ENCODE measurements at regions not wholly inside any gene's neighbourhood (a gene's known extent, or its start where the extent isn't known, plus 50 kb on each side); places are given as distances from the start of the nearest gene placed in this dataset.

DNA sequence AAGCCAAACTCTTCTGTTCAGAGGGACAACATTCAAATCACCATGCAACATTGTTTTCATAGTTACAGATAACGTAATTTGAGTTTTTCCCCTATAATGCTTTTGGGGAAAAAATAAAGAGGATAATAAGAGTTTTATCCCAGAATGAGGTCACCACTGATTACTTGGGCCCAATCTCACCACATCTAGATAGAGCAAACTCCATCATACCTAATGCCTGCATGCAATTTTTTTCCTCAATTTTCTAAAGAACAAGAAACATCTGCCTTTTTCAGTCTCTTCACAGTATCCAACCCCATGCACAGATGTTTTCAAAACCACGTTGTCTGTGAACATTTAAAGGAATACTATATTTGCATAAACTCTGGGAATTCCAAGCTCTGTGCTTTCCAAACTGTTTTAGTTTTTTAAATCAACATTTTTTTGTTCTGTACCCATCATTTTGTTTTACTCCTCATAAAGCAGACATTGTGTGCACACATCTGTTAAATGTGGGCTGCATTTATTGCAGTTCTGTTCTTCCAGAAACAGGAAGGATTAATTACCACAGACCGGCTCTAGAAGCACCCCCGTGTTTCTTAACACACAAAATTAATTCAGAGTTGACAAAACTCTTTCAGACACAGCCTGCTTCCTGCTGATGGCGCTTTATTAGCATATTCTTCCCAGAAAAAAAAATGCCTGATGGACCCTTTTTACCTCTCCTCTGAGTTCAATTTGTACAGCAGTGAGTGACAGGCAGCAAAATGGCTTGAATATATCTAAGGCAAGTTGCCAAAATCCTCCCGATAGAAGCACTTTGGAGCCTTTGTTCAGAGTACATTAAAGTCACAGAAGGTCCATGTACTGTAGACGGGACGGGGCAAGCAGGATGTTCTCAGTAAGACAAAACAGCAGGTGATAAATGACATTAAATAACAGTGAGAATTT lies 1171.9 kb downstream of the EFNB2 start (continued):
- TF ChIP-seq NANOG (IDR thresholded peaks at IDR 0.05; ENCODE audit: insufficient read depth, low read depth, low read length, poor library complexity, severe bottlenecking): no peak
- no peak for TF ChIP-seq POLR2A (IDR thresholded peaks at IDR 0.05; ENCODE audit: control extremely low read depth in 1 of 2, low read depth in 2 of 2, low read length in 2 of 2)
- TF ChIP-seq BRCA1 (IDR thresholded peaks at IDR 0.05; ENCODE audit: low read depth, low read length): no peak
- TF ChIP-seq CHD1 (IDR thresholded peaks at IDR 0.05; ENCODE audit: low read depth, low read length): no peak
- no peak for TF ChIP-seq SIX5 (IDR thresholded peaks at IDR 0.05; ENCODE audit: low read depth, low read length)
- TF ChIP-seq, protein P1, sequence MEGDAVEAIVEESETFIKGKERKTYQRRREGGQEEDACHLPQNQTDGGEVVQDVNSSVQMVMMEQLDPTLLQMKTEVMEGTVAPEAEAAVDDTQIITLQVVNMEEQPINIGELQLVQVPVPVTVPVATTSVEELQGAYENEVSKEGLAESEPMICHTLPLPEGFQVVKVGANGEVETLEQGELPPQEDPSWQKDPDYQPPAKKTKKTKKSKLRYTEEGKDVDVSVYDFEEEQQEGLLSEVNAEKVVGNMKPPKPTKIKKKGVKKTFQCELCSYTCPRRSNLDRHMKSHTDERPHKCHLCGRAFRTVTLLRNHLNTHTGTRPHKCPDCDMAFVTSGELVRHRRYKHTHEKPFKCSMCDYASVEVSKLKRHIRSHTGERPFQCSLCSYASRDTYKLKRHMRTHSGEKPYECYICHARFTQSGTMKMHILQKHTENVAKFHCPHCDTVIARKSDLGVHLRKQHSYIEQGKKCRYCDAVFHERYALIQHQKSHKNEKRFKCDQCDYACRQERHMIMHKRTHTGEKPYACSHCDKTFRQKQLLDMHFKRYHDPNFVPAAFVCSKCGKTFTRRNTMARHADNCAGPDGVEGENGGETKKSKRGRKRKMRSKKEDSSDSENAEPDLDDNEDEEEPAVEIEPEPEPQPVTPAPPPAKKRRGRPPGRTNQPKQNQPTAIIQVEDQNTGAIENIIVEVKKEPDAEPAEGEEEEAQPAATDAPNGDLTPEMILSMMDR (IDR thresholded peaks at IDR 0.05; ENCODE audit: control extremely low read depth in 1 of 3, insufficient read depth in 1 of 3, low read depth in 1 of 3, low read length in 3 of 3): no peak
